ENCODE measurements at regions not wholly inside any gene's neighbourhood (a gene's known extent, or its start where the extent isn't known, plus 50 kb on each side); places are given as distances from the start of the nearest gene placed in this dataset.
"Not testable (repeated sequence)": the region's sequence is repeated elsewhere in the genome, so short reads cannot be mapped to it uniquely, and the experiment has no call there.

DNA sequence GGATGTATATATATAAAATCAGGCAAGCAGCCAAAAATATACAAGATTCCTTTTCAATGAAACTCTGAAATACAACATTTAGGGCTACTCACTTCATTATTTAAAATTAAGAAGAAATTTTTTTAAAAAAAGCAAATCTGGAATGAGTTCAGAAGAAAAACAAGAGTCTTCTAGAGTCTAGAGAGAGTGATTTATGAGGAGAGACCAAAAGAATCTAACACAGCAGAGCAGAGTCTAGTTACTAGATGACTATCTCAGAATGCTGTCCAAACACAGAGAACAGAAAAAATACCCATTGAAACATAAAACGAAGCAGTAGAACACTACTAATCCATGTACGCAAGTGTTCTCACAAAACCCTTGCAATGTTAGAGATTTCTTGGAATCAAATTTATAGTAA is 275.2 kb upstream of the CBLB start:
- Histone ChIP-seq H3K4me3 (ENCODE audit: low read depth, low read length) (no peak overlapping the region), H3K27ac (no peak overlapping the region), H3K36me3 (replicated peaks) (no peaks in the 10 kb centered on the region), H3K27me3 (replicated peaks) (no peaks in the 10 kb centered on the region)
- TF ChIP-seq CTCF (IDR thresholded peaks at IDR 0.05; ENCODE audit: low read depth, low read length, missing control alignments) = no peak
- in situ Hi-C loops (cut with HindIII; ENCODE audit: low pct_ligation_motif_present, low sequenced_read_pairs) = no loop called here
- no peak for DNase-seq

GRCh38 chr3:106148440-106149082 is 279.7 kb upstream of the CBLB start:
- in situ Hi-C loops (cut with HindIII; ENCODE audit: low pct_ligation_motif_present, low sequenced_read_pairs); H3K27me3 ChIP-seq (replicated peaks); H3K36me3 ChIP-seq (replicated peaks); DNase-seq; H3K27ac ChIP-seq; H3K4me3 ChIP-seq (ENCODE audit: low read depth, low read length): not testable (repeated sequence)

DNA sequence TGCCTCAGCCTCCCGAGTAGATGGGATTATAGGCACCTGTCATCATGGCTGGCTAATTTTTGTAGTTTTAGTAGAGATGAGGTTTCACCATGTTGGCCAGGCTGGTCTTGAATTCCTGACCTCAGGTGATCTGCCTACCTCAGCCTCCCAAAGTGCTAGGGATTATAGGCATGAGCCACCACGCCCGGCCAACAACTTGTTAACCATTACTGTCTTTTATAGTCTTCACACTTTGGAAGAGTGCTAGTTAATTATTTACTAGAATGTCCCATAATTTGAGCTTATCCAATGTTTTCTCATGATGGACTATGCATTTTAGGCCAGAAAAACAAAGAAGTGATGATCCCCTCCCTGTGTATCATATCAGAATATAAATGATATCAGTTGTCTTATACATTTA is 288.6 kb upstream of the CBLB start:
- no peaks in the 10 kb centered on the region for H3K27me3 ChIP-seq (replicated peaks)
- TF ChIP-seq CTCF (IDR thresholded peaks at IDR 0.05; ENCODE audit: low read depth, low read length, missing control alignments) = no peak
- no peak overlapping the region for H3K27ac ChIP-seq
- no peaks in the 10 kb centered on the region for H3K36me3 ChIP-seq (replicated peaks)
- H3K4me3 ChIP-seq (ENCODE audit: low read depth, low read length) = no peak overlapping the region
- in situ Hi-C loops (cut with HindIII; ENCODE audit: low pct_ligation_motif_present, low sequenced_read_pairs) = no loop called here
- no peak for DNase-seq

DNA sequence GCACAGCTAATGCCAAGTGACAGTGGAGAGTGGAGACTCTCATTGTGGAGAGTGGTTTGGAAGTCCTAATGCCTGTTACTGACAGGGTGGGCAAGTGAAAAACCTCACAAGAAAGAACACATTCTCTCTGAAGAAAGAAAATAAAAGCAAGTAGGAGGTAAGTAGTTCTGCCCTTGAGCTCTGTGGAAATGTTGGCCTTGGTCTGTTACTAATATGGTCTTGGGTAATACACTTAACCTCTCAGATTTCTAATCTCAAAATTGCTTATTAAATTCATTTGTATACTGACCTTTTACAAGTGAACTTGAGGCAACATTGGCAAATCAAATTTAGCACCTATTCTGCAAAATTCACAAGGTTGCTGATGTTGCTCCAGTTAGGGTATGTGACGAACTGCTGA is 291.6 kb upstream of the CBLB start:
- in situ Hi-C loops (cut with HindIII; ENCODE audit: low pct_ligation_motif_present, low sequenced_read_pairs) = no loop called here
- Histone ChIP-seq H3K36me3 (replicated peaks) (no peaks in the 10 kb centered on the region), H3K27me3 (replicated peaks) (no peaks in the 10 kb centered on the region), H3K27ac (no peak overlapping the region), H3K4me3 (ENCODE audit: low read depth, low read length) (no peak overlapping the region)
- DNase-seq = no peak
- TF ChIP-seq CTCF (IDR thresholded peaks at IDR 0.05; ENCODE audit: low read depth, low read length, missing control alignments) = no peak

DNA sequence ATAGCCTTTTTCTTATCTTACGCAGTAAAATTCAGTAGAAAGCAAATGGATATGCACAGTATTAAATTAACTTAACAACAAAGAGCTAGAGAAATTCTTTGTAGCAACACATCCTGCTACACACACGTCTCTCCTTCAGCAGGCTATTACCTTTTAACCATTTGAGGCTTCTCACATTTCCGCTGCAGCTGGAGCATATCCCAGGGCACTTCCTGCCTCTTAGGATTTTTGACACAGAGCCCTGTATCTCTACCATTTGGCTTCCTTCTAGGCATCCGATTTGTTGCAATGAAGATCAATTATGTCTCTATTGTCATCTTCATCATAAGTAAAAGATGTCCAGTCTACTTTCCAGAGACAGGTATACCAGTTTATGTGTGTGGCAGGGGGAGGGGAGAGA is 292.4 kb upstream of the CBLB start:
- Histone ChIP-seq H3K36me3 (replicated peaks) (no peaks in the 10 kb centered on the region), H3K27ac (no peak overlapping the region), H3K27me3 (replicated peaks) (no peaks in the 10 kb centered on the region), H3K4me3 (ENCODE audit: low read depth, low read length) (no peak overlapping the region)
- no peak for TF ChIP-seq CTCF (IDR thresholded peaks at IDR 0.05; ENCODE audit: low read depth, low read length, missing control alignments)
- in situ Hi-C loops (cut with HindIII; ENCODE audit: low pct_ligation_motif_present, low sequenced_read_pairs) = no loop called here
- DNase-seq = no peak

DNA sequence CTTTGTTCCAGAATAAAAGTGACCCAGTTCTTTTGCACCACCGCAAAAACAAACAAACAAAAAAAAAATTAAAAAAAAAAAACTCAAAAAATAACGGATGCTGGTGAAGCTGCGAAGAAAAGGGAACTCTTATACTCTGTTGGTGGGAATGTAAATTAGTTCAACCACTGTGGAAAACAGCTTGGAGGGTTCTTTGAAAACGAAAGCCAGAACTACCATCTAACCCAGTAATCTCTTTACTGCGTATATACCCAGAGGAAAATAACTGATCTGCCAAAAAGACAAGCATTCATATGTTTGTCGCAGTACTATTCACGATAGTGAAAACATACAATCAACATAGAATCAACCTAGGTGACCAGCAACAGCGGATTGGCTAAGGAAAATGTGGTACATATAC is 298.9 kb upstream of the CBLB start:
- no peak for DNase-seq
- TF ChIP-seq CTCF (IDR thresholded peaks at IDR 0.05; ENCODE audit: low read depth, low read length, missing control alignments) = no peak
- in situ Hi-C loops (cut with HindIII; ENCODE audit: low pct_ligation_motif_present, low sequenced_read_pairs) = no loop called here
- no peaks in the 10 kb centered on the region for H3K36me3 ChIP-seq (replicated peaks)
- H3K27me3 ChIP-seq (replicated peaks) = no peaks in the 10 kb centered on the region
- H3K27ac ChIP-seq = no peak overlapping the region
- H3K4me3 ChIP-seq (ENCODE audit: low read depth, low read length) = no peak overlapping the region

Measured in brain microvascular endothelial cell (primary cell).